OCI-LY7 (cell line): ENCODE measurements at regions not wholly inside any gene's neighbourhood (a gene's known extent, or its start where the extent isn't known, plus 50 kb on each side); places are given as distances from the start of the nearest gene placed in this dataset.

ENCODE experiments used
- BruUV-seq: library from RNA; stranded (reverse); fragments of 400-500 nt; replicated peaks from 2 replicates; lab custom pipeline; 2021; lab: Mats Ljungman, UMichigan
- CTCF ChIA-PET: fragments of 300-600 bp; sonication (Branson Sonifier 250); formaldehyde crosslinking; loops from one replicate; lab custom pipeline; 2022; ENCODE audit warnings: antibody characterized with exemption; ENCODE audit not compliant: unreplicated experiment; lab: Charles Lee
- POLR2A ChIA-PET: fragments of 300-600 bp; sonication (Branson Sonifier 250); formaldehyde crosslinking; loops from one replicate; lab custom pipeline; 2022; ENCODE audit warnings: antibody characterized with exemption; lab: Charles Lee
- DNase-seq: peaks from one replicate; pipeline ENCODE4 v3.0.0-alpha.2; 2015; ENCODE audit warnings: low spot score
- H2AFZ ChIP-seq: fragments of 200-600 bp; sonication (generic), shearing (Covaris generic); 2 replicates; pipeline ENCODE4 v1.6.1; 2014; ENCODE audit warnings: mild to moderate bottlenecking, antibody characterized with exemption, low read length, moderate library complexity
- H3K27ac ChIP-seq: fragments of 200-600 bp; sonication (generic); 2 replicates; pipeline ENCODE4 v1.5.1; 2014; ENCODE audit warnings: mixed run types, low read depth, mild to moderate bottlenecking, moderate library complexity, low read length, inconsistent platforms; ENCODE audit not compliant: poor library complexity, severe bottlenecking
- H3K36me3 ChIP-seq: fragments of 200-600 bp; sonication (generic); 2 replicates; pipeline ENCODE4 v1.6.1; 2014; ENCODE audit warnings: mild to moderate bottlenecking, antibody characterized with exemption, low read length, moderate library complexity, mixed read lengths; ENCODE audit not compliant: insufficient read depth
- H3K4me1 ChIP-seq: fragments of 200-600 bp; sonication (generic); 2 replicates; pipeline ENCODE4 v1.5.1; 2014; ENCODE audit warnings: mild to moderate bottlenecking, low read length; ENCODE audit not compliant: insufficient read depth, poor library complexity, severe bottlenecking
- H3K4me2 ChIP-seq: fragments of 200-600 bp; sonication (generic); 2 replicates; pipeline ENCODE4 v1.6.1; 2014; ENCODE audit warnings: mild to moderate bottlenecking, low read length
- H3K4me3 ChIP-seq: fragments of 200-600 bp; sonication (generic); 2 replicates; pipeline ENCODE4 v1.5.1; 2014; ENCODE audit warnings: mild to moderate bottlenecking, low read depth, low read length; ENCODE audit not compliant: poor library complexity, severe bottlenecking
- H3K79me2 ChIP-seq: fragments of 200-600 bp; sonication (generic); 2 replicates; pipeline ENCODE4 v1.6.1; 2016; ENCODE audit warnings: low read depth, mild to moderate bottlenecking, low read length, moderate library complexity, mixed read lengths; ENCODE audit not compliant: insufficient read depth
- H3K9me2 ChIP-seq: fragments of 200-600 bp; sonication (generic); 2 replicates; pipeline ENCODE4 v1.6.1; 2016; ENCODE audit warnings: mild to moderate bottlenecking, low read length, mixed read lengths; ENCODE audit not compliant: insufficient read depth
- H3K9me3 ChIP-seq: fragments of 200-600 bp; sonication (generic); 2 replicates; pipeline ENCODE4 v1.6.1; 2014; ENCODE audit warnings: mild to moderate bottlenecking, mixed run types, low read length, mixed read lengths
- H4K20me1 ChIP-seq: fragments of 200-600 bp; sonication (generic); 2 replicates; pipeline ENCODE4 v1.6.1; 2014; ENCODE audit warnings: mild to moderate bottlenecking, antibody characterized with exemption, low read length, moderate library complexity, mixed read lengths; ENCODE audit not compliant: insufficient read depth
- EZH2phosphoT487 ChIP-seq: fragments of 200-600 bp; sonication (generic); IDR thresholded peaks from 2 replicates; pipeline ENCODE4 v1.6.1; 2018; ENCODE audit warnings: low read depth, borderline replicate concordance, mild to moderate bottlenecking, mixed run types, antibody characterized with exemption, low read length, moderate library complexity, mixed read lengths
- intact Hi-C: fragments of 100-400 bp; cut with micrococcal nuclease; formaldehyde crosslinking; loops from one replicate; pipeline ENCODE4 v1.10.0; 2022; ENCODE audit not compliant: unreplicated experiment
- TF ChIP-seq, protein P1 (sequence below): fragments of 200-600 bp; sonication (generic); conservative IDR thresholded peaks from 2 replicates; pipeline ENCODE4 v1.5.1; 2014; ENCODE audit warnings: mild to moderate bottlenecking, antibody characterized with exemption, low read length, moderate library complexity, mixed read lengths

- Histone ChIP-seq H3K9me3 (no peaks in the 10 kb centered on the region), H3K9me2 (no peaks in the 10 kb centered on the region), H3K79me2 (no peaks in the 10 kb centered on the region), H3K4me1 (no peaks in the 10 kb centered on the region), H4K20me1 (no peaks in the 10 kb centered on the region), H2AFZ (no peak overlapping the region), H3K36me3 (no peaks in the 10 kb centered on the region), H3K4me2 (no peak overlapping the region), H3K27ac (no peak overlapping the region), H3K4me3 (no peak overlapping the region)
- ChIA-PET POLR2A (interaction anchor here (0.7 kb wide), 1 partner anchor 14 kb away, joined by 4 read pairs; no protein-coding TSS in a partner anchor), CTCF (no interaction called here)
- no peak for DNase-seq
- no TSS peak for BruUV-seq
- intact Hi-C loops = no loop called here
- no peak for TF ChIP-seq EZH2phosphoT487
- TF ChIP-seq, protein P1, sequence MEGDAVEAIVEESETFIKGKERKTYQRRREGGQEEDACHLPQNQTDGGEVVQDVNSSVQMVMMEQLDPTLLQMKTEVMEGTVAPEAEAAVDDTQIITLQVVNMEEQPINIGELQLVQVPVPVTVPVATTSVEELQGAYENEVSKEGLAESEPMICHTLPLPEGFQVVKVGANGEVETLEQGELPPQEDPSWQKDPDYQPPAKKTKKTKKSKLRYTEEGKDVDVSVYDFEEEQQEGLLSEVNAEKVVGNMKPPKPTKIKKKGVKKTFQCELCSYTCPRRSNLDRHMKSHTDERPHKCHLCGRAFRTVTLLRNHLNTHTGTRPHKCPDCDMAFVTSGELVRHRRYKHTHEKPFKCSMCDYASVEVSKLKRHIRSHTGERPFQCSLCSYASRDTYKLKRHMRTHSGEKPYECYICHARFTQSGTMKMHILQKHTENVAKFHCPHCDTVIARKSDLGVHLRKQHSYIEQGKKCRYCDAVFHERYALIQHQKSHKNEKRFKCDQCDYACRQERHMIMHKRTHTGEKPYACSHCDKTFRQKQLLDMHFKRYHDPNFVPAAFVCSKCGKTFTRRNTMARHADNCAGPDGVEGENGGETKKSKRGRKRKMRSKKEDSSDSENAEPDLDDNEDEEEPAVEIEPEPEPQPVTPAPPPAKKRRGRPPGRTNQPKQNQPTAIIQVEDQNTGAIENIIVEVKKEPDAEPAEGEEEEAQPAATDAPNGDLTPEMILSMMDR = no peak
Observed at GRCh38 chr9:115277301-115277700, 159.3 kb upstream of the TNC start.

GRCh38 chr9:115278326-115279035, 160.5 kb upstream of the TNC start:
- Histone ChIP-seq H3K79me2 (no peaks in the 10 kb centered on the region), H3K4me3 (no peak overlapping the region), H3K9me3 (no peaks in the 10 kb centered on the region), H3K9me2 (no peaks in the 10 kb centered on the region), H3K27ac (no peak overlapping the region), H3K4me1 (no peaks in the 10 kb centered on the region), H2AFZ (no peak overlapping the region), H4K20me1 (no peaks in the 10 kb centered on the region), H3K36me3 (no peaks in the 10 kb centered on the region), H3K4me2 (no peak overlapping the region)
- DNase-seq = no peak
- CTCF ChIA-PET = no interaction called here
- TF ChIP-seq, protein P1 = no peak
- no peak for TF ChIP-seq EZH2phosphoT487
- no TSS peak for BruUV-seq
- POLR2A ChIA-PET = interaction anchor here (0.6 to 1.3 kb wide), 3 partner anchors 11 to 16 kb away, joined by 3 to 4 read pairs (median 3); no protein-coding TSS in a partner anchor
- intact Hi-C loops = no loop called here

DNA sequence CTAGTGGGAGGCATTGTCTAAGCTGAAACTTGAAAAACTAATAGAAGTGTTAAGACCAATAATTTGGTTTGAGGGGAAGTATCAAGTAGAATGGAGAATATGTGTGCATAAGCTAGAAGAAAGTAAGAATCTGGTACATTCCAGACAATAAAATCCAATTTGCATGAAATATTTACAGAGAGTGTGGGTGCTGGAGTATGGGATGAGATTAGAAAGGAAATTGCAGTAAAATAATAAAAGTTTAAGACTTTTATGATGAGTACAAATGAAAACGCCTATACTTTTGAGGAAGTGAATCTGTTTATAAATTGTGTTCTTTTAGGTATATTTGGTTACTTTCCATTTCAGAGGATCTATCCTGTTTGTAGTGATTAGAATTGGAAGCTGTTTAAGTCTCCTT, 165.4 kb upstream of the TNC start:
- H3K9me2 ChIP-seq = no peaks in the 10 kb centered on the region
- no TSS peak for BruUV-seq
- no peak overlapping the region for H2AFZ ChIP-seq
- H3K4me2 ChIP-seq = no peak overlapping the region
- CTCF ChIA-PET = no interaction called here
- POLR2A ChIA-PET = no interaction called here
- no peaks in the 10 kb centered on the region for H3K36me3 ChIP-seq
- no peaks in the 10 kb centered on the region for H3K79me2 ChIP-seq
- no peak overlapping the region for H3K27ac ChIP-seq
- DNase-seq = no peak
- no peak overlapping the region for H3K4me3 ChIP-seq
- intact Hi-C loops = no loop called here
- TF ChIP-seq, protein P1 = no peak
- TF ChIP-seq EZH2phosphoT487 = no peak
- H3K9me3 ChIP-seq = no peaks in the 10 kb centered on the region
- H4K20me1 ChIP-seq = no peaks in the 10 kb centered on the region
- H3K4me1 ChIP-seq = no peaks in the 10 kb centered on the region
